OCI-LY1 (cell line): ENCODE measurements at regions not wholly inside any gene's neighbourhood (a gene's known extent, or its start where the extent isn't known, plus 50 kb on each side); places are given as distances from the start of the nearest gene placed in this dataset.

Experiments
- EZH2 ChIP-seq: fragments of 200-600 bp; sonication (generic), shearing (Covaris generic); IDR thresholded peaks from 2 replicates; pipeline ENCODE4 v1.8.0; 2017; ENCODE audit warnings: borderline replicate concordance, mixed run types, mild to moderate bottlenecking, antibody characterized with exemption, low read length, moderate library complexity, mixed read lengths
- TF ChIP-seq, protein P1 (sequence below): fragments of 200-600 bp; sonication (generic), shearing (Covaris generic); IDR thresholded peaks from 2 replicates; pipeline ENCODE4 v1.5.1; 2017; ENCODE audit warnings: mild to moderate bottlenecking, antibody characterized with exemption, low read length, moderate library complexity, mixed read lengths

DNA sequence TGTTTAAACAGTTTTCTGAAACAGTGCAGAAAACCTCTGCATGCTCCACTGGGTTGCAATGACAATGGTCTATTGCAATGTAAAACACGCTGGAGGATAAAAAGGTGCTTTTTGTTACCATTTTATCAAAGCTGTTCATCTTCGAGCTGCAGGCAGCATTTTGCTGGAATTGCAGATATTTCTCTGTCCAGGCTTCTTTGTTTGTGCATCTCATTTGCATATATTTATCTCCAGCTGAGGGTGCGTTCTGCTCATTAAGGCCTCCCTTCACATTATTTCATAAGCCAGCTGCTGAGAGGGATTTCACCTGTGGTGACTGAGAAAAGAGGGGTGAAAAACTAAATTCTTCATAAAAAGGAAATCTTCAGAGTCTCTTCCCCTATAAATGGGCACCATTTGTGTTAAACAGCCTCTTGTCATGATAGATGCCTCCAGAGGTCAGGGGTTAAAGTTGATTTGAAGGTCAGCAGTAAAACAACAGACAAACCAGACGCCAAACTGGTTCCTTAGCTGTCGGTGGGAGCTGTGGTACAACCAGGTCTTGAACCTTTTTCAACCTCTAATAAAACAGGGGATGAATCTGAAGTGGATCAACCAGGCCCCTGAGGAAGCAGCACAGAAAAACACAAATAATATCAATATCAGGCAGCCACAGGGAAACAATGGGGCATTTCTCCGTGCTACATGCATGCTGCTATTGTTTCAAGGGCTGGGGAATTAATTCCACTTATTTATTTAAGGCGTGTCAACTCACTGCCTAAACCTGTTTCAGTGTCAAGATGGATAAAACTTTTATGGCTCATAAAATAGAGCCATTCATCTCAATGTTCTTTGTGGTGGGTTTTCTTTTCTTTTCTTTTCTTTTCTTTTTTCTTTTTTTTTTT is 265.1 kb downstream of the MEIS1 start:
- TF ChIP-seq, protein P1, sequence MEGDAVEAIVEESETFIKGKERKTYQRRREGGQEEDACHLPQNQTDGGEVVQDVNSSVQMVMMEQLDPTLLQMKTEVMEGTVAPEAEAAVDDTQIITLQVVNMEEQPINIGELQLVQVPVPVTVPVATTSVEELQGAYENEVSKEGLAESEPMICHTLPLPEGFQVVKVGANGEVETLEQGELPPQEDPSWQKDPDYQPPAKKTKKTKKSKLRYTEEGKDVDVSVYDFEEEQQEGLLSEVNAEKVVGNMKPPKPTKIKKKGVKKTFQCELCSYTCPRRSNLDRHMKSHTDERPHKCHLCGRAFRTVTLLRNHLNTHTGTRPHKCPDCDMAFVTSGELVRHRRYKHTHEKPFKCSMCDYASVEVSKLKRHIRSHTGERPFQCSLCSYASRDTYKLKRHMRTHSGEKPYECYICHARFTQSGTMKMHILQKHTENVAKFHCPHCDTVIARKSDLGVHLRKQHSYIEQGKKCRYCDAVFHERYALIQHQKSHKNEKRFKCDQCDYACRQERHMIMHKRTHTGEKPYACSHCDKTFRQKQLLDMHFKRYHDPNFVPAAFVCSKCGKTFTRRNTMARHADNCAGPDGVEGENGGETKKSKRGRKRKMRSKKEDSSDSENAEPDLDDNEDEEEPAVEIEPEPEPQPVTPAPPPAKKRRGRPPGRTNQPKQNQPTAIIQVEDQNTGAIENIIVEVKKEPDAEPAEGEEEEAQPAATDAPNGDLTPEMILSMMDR: no peak
- no peak for TF ChIP-seq EZH2
